ENCODE measurements at regions not wholly inside any gene's neighbourhood (a gene's known extent, or its start where the extent isn't known, plus 50 kb on each side); places are given as distances from the start of the nearest gene placed in this dataset.

DNA sequence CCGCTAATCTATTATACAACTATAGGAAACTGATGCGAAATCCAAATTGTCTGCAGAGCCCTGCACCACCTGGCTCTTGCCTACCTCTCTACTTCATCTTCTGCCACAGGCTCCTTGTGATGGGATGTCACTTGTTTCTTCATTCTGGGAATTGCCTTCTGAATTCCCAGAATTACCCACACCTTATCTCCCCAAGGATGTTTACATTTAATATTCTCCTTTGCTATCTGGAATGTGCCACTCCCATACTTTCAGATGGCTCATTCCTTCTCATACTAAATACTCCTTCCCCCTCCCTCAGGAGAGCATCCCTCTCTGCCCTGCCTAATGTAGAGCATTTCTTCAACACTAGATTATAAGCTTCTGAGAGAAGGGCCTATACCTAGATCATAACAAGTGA lies 573.1 kb downstream of the GALC start:
- H3K36me3 Mint-ChIP-seq (ENCODE audit: unreplicated experiment): no peaks in the 10 kb centered on the region
- no peaks in the 10 kb centered on the region for H3K27me3 Mint-ChIP-seq (ENCODE audit: unreplicated experiment)
- peaks cover 20% of the 10 kb centered on the region for H3K9me3 Mint-ChIP-seq (ENCODE audit: unreplicated experiment)
- no peak overlapping the region for H3K4me3 Mint-ChIP-seq (ENCODE audit: unreplicated experiment)
- no peak overlapping the region for H3K27ac Mint-ChIP-seq (ENCODE audit: unreplicated experiment)
- TF ChIP-seq, protein P1, sequence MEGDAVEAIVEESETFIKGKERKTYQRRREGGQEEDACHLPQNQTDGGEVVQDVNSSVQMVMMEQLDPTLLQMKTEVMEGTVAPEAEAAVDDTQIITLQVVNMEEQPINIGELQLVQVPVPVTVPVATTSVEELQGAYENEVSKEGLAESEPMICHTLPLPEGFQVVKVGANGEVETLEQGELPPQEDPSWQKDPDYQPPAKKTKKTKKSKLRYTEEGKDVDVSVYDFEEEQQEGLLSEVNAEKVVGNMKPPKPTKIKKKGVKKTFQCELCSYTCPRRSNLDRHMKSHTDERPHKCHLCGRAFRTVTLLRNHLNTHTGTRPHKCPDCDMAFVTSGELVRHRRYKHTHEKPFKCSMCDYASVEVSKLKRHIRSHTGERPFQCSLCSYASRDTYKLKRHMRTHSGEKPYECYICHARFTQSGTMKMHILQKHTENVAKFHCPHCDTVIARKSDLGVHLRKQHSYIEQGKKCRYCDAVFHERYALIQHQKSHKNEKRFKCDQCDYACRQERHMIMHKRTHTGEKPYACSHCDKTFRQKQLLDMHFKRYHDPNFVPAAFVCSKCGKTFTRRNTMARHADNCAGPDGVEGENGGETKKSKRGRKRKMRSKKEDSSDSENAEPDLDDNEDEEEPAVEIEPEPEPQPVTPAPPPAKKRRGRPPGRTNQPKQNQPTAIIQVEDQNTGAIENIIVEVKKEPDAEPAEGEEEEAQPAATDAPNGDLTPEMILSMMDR (IDR thresholded peaks at IDR 0.05): no peak
- H3K4me1 Mint-ChIP-seq (ENCODE audit: unreplicated experiment): no peaks in the 10 kb centered on the region
- no peak for DNase-seq (ENCODE audit: extremely low spot score, unreplicated experiment)

DNA sequence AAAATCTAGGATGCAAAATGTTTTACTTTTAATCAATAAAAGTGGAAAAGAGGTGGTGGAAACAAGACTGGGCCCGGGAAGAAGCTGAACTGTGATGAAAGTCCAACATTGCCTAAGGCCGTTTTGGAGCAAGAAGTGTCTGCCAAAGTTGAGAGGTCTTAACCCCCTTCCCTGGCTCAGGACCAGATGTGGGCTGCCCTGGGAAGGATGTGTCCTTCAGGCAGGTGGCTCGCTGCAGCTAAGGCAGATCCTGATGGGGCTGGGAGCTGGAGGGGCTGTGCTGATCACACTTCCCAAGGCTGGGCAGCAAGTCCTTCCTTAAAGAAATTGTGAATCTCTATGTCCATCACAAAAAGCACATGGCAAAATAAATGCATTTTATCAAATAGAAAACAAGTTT lies 581.6 kb downstream of the GALC start:
- no peaks in the 10 kb centered on the region for H3K36me3 Mint-ChIP-seq (ENCODE audit: unreplicated experiment)
- peaks cover 2% of the 10 kb centered on the region for H3K9me3 Mint-ChIP-seq (ENCODE audit: unreplicated experiment)
- no peaks in the 10 kb centered on the region for H3K4me1 Mint-ChIP-seq (ENCODE audit: unreplicated experiment)
- H3K27ac Mint-ChIP-seq (ENCODE audit: unreplicated experiment): no peak overlapping the region
- TF ChIP-seq, protein P1 (IDR thresholded peaks at IDR 0.05): no peak
- no peaks in the 10 kb centered on the region for H3K27me3 Mint-ChIP-seq (ENCODE audit: unreplicated experiment)
- no peak for DNase-seq (ENCODE audit: extremely low spot score, unreplicated experiment)
- H3K4me3 Mint-ChIP-seq (ENCODE audit: unreplicated experiment): no peak overlapping the region

DNA sequence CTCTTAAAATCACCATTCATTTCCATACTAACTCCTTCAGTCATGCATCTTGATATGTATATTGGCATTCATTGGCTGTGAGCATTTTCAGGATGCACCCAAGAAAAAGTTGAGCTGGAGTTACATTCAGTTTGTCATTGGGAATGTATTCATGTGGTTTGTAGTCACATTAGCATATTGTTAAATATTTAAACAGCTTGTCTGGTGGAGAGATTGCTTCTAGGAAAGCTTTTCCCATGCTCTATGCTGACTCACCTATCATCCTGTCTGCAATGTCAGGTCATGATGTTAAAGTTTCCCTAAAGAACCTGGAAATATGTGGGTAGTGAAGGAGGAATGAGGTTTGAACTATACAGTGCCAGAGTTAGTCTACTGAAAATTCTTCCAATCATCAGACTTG lies 583.6 kb downstream of the GALC start:
- no peaks in the 10 kb centered on the region for H3K9me3 Mint-ChIP-seq (ENCODE audit: unreplicated experiment)
- H3K27ac Mint-ChIP-seq (ENCODE audit: unreplicated experiment): no peak overlapping the region
- no peaks in the 10 kb centered on the region for H3K4me1 Mint-ChIP-seq (ENCODE audit: unreplicated experiment)
- H3K27me3 Mint-ChIP-seq (ENCODE audit: unreplicated experiment): no peaks in the 10 kb centered on the region
- H3K4me3 Mint-ChIP-seq (ENCODE audit: unreplicated experiment): no peak overlapping the region
- no peaks in the 10 kb centered on the region for H3K36me3 Mint-ChIP-seq (ENCODE audit: unreplicated experiment)
- DNase-seq (ENCODE audit: extremely low spot score, unreplicated experiment): no peak
- TF ChIP-seq, protein P1 (IDR thresholded peaks at IDR 0.05): no peak

DNA sequence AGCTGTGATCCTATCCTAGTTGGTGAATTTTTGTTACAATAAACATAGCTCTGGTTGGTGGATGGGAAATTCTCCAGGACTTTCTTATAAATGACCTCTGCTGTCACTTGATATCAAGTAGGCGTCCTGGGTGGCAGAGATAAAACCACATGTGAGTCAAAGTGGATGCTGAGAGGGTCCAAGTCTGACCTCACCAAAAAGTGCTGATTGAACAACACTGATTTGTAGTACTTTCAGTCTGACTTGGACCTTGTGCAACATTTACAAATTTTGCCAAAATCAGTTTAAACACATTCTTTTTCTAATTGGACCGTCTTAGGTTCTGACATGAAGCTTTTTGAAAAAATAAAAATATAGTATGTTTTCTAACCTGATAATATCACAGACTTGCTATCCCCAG lies 585.6 kb downstream of the GALC start:
- H3K36me3 Mint-ChIP-seq (ENCODE audit: unreplicated experiment): no peaks in the 10 kb centered on the region
- H3K27me3 Mint-ChIP-seq (ENCODE audit: unreplicated experiment): no peaks in the 10 kb centered on the region
- TF ChIP-seq, protein P1 (IDR thresholded peaks at IDR 0.05): no peak
- H3K27ac Mint-ChIP-seq (ENCODE audit: unreplicated experiment): no peak overlapping the region
- no peaks in the 10 kb centered on the region for H3K4me1 Mint-ChIP-seq (ENCODE audit: unreplicated experiment)
- DNase-seq (ENCODE audit: extremely low spot score, unreplicated experiment): no peak
- no peak overlapping the region for H3K4me3 Mint-ChIP-seq (ENCODE audit: unreplicated experiment)
- no peaks in the 10 kb centered on the region for H3K9me3 Mint-ChIP-seq (ENCODE audit: unreplicated experiment)

- Mint-ChIP-seq H3K36me3 (ENCODE audit: unreplicated experiment) (no peaks in the 10 kb centered on the region), H3K27ac (ENCODE audit: unreplicated experiment) (no peak overlapping the region), H3K9me3 (ENCODE audit: unreplicated experiment) (no peaks in the 10 kb centered on the region), H3K4me3 (ENCODE audit: unreplicated experiment) (no peak overlapping the region), H3K4me1 (ENCODE audit: unreplicated experiment) (no peaks in the 10 kb centered on the region), H3K27me3 (ENCODE audit: unreplicated experiment) (no peaks in the 10 kb centered on the region)
- TF ChIP-seq, protein P1 (IDR thresholded peaks at IDR 0.05): no peak
- no peak for DNase-seq (ENCODE audit: extremely low spot score, unreplicated experiment)
Observed at GRCh38 chr14:87405563-87405962, 587.4 kb downstream of the GALC start.

All from osteocyte (in vitro differentiated cells).